Keratinocyte (primary cell): ENCODE measurements at regions not wholly inside any gene's neighbourhood (a gene's known extent, or its start where the extent isn't known, plus 50 kb on each side); places are given as distances from the start of the nearest gene placed in this dataset.

Experiments used
- DNase-seq: peaks from one replicate; pipeline ENCODE4 v3.0.0-alpha.2; 2011; ENCODE audit warnings: low read depth, missing footprints, low spot score
- FAIRE-seq: peaks from 2 replicates; lab custom pipeline; 2011; peaks lifted over from hg19 to GRCh38; lab: Jason Lieb, UNC
- H2AFZ ChIP-seq: 2 replicates; pipeline ENCODE4 v1.6.0; 2012; ENCODE audit warnings: low read length, control low read depth, inconsistent platforms; ENCODE audit not compliant: control insufficient read depth
- H3K27ac ChIP-seq: 2 replicates; pipeline ENCODE4 v1.5.1; 2011; ENCODE audit warnings: low read length; ENCODE audit not compliant: control insufficient read depth, insufficient read depth
- H3K27me3 ChIP-seq: 3 replicates; pipeline ENCODE4 v1.6.0; 2011; ENCODE audit warnings: low read length; ENCODE audit not compliant: control insufficient read depth, insufficient read depth; ENCODE audit errors: extremely low read depth
- H3K36me3 ChIP-seq, 2 experiments: 2 replicates in 1 of 2; 3 replicates in 1 of 2; pipeline ENCODE4 v1.5.1; 2011; ENCODE audit warnings: low read length in 2 of 2, mild to moderate bottlenecking in 1 of 2; ENCODE audit not compliant: control insufficient read depth in 2 of 2, insufficient read depth in 2 of 2; ENCODE audit errors: extremely low read depth in 1 of 2
- H3K4me1 ChIP-seq: 3 replicates; pipeline ENCODE4 v1.5.1; 2011; ENCODE audit warnings: low read length; ENCODE audit not compliant: control insufficient read depth, insufficient read depth; ENCODE audit errors: extremely low read depth
- H3K4me2 ChIP-seq: 3 replicates; pipeline ENCODE4 v1.6.0; 2011; ENCODE audit warnings: low read depth, low read length; ENCODE audit not compliant: control insufficient read depth, insufficient read depth; ENCODE audit errors: extremely low read depth
- H3K4me3 ChIP-seq, 3 experiments: fragments of 200-600 bp in 1 of 3; sonication (generic) in 1 of 3; 2 replicates in 2 of 3; 3 replicates in 1 of 3; pipeline ENCODE4 v1.5.1; 2011 to 2016; ENCODE audit warnings: low read length in 3 of 3, mild to moderate bottlenecking in 3 of 3, control low read depth in 2 of 3, inconsistent platforms in 1 of 3, low read depth in 1 of 3, mixed read lengths in 1 of 3, mixed run types in 1 of 3, moderate library complexity in 1 of 3; ENCODE audit not compliant: control insufficient read depth in 2 of 3, insufficient read depth in 2 of 3; ENCODE audit errors: extremely low read depth in 1 of 3
- H3K79me2 ChIP-seq: 2 replicates; pipeline ENCODE4 v1.6.0; 2012; ENCODE audit warnings: low read length; ENCODE audit not compliant: control insufficient read depth, insufficient read depth
- H3K9ac ChIP-seq: 3 replicates; pipeline ENCODE4 v1.6.0; 2011; ENCODE audit warnings: low read length; ENCODE audit not compliant: control insufficient read depth, insufficient read depth; ENCODE audit errors: extremely low read depth
- H3K9me1 ChIP-seq: 3 replicates; pipeline ENCODE4 v1.6.0; 2011; ENCODE audit warnings: low read length; ENCODE audit not compliant: control insufficient read depth, insufficient read depth; ENCODE audit errors: extremely low read depth
- H3K9me3 ChIP-seq: 2 replicates; pipeline ENCODE4 v1.5.1; 2012; ENCODE audit warnings: low read depth, low read length; ENCODE audit not compliant: control insufficient read depth
- H4K20me1 ChIP-seq: 3 replicates; pipeline ENCODE4 v1.6.0; 2011; ENCODE audit warnings: low read length; ENCODE audit not compliant: control insufficient read depth, insufficient read depth; ENCODE audit errors: extremely low read depth
- CTCF ChIP-seq, 3 experiments: IDR thresholded peaks in 1 of 3; conservative IDR thresholded peaks in 1 of 3; optimal IDR thresholded peaks in 1 of 3; 2 replicates in 2 of 3; 3 replicates in 1 of 3; pipeline versions ENCODE3 to v1.5.1; 2011; ENCODE audit warnings: low read length in 3 of 3, mild to moderate bottlenecking in 3 of 3, moderate library complexity in 2 of 3, control low read depth in 1 of 3, inconsistent platforms in 1 of 3; ENCODE audit not compliant: insufficient read depth in 2 of 3; ENCODE audit errors: extremely low read depth in 1 of 3
- EZH2 ChIP-seq: IDR thresholded peaks from one replicate; pipeline ENCODE4 v1.6.1; 2012; ENCODE audit warnings: inconsistent platforms, mild to moderate bottlenecking, low read length, moderate library complexity
- dilution Hi-C: fragments of 300-500 bp; cut with MboI; formaldehyde crosslinking; loops from one replicate; pipeline ENCODE4 v1.7.0; 2020; ENCODE audit warnings: low sequenced_read_pairs; ENCODE audit not compliant: extremely low pct_ligation_motif_present

GRCh38 chr6:67814262-67814661, 820.8 kb upstream of the ADGRB3 start:
- Histone ChIP-seq H3K9ac (no peak overlapping the region), H3K79me2 (no peaks in the 10 kb centered on the region), H3K9me3 (peaks cover 6% of the 10 kb centered on the region), H3K4me3 (no peak overlapping the region), H2AFZ (no peak overlapping the region), H3K9me1 (no peaks in the 10 kb centered on the region), H3K27ac (no peak overlapping the region), H3K27me3 (no peaks in the 10 kb centered on the region), H4K20me1 (no peaks in the 10 kb centered on the region), H3K36me3 (no peaks in the 10 kb centered on the region), H3K4me1 (no peaks in the 10 kb centered on the region), H3K4me2 (no peak overlapping the region)
- no peak for DNase-seq
- dilution Hi-C loops = no loop called here
- no peak for FAIRE-seq
- TF ChIP-seq EZH2 (no peak), CTCF (optimal IDR thresholded peaks at IDR 0.05 in 1 of 3, IDR thresholded peaks at IDR 0.05 in 1 of 3, conservative IDR thresholded peaks at IDR 0.05 in 1 of 3; ENCODE audit: extremely low read depth in 1 of 3, insufficient read depth in 2 of 3, low read length in 3 of 3) (no peak)

- H3K9ac ChIP-seq = no peak overlapping the region
- H3K79me2 ChIP-seq = no peaks in the 10 kb centered on the region
- no peaks in the 10 kb centered on the region for H3K36me3 ChIP-seq
- no peaks in the 10 kb centered on the region for H3K27me3 ChIP-seq
- no peak overlapping the region for H3K4me3 ChIP-seq
- H3K9me3 ChIP-seq = peaks cover 6% of the 10 kb centered on the region
- FAIRE-seq = no peak
- no peak overlapping the region for H3K27ac ChIP-seq
- H3K4me1 ChIP-seq = no peaks in the 10 kb centered on the region
- H3K9me1 ChIP-seq = no peaks in the 10 kb centered on the region
- no peak overlapping the region for H3K4me2 ChIP-seq
- no peak for DNase-seq
- H4K20me1 ChIP-seq = no peaks in the 10 kb centered on the region
- TF ChIP-seq CTCF (optimal IDR thresholded peaks at IDR 0.05 in 1 of 3, IDR thresholded peaks at IDR 0.05 in 1 of 3, conservative IDR thresholded peaks at IDR 0.05 in 1 of 3; ENCODE audit: extremely low read depth in 1 of 3, insufficient read depth in 2 of 3, low read length in 3 of 3) (no peak), EZH2 (no peak)
- no peak overlapping the region for H2AFZ ChIP-seq
- dilution Hi-C loops = no loop called here
Measured at GRCh38 chr6:67812693-67813092, 822.4 kb upstream of the ADGRB3 start.
